Glomerular visceral epithelial cell (primary cell): ENCODE measurements at regions not wholly inside any gene's neighbourhood (a gene's known extent, or its start where the extent isn't known, plus 50 kb on each side); places are given as distances from the start of the nearest gene placed in this dataset.
A peak's percentile ranks its signal among the peaks of the same experiment; 100 is the strongest.
"Not testable (repeated sequence)": the region's sequence is repeated elsewhere in the genome, so short reads cannot be mapped to it uniquely, and the experiment has no call there.

Source experiments
- DNase-seq: peaks from one replicate; pipeline ENCODE4 v3.0.0-alpha.2; 2016; ENCODE audit errors: extremely low spot score

DNA sequence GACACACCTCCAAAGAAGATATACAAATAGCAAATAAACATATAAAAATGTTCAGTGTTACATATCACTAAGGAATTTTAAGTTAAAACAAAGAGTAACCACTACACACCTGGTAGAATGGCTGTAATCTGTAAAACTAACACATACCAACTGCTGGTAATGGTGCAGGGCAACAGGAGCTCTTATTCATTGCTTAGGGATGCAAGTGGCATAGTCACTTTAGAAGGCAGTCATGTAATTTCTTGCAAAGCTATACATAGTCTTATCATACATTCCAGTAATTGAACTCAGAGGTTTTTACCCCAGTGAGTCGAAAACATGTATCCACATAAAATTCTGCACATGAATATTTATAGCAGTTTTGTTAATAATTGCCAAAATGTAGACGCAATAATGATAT lies 906.8 kb upstream of the CITED2 start:
- DNase-seq: no peak

DNA sequence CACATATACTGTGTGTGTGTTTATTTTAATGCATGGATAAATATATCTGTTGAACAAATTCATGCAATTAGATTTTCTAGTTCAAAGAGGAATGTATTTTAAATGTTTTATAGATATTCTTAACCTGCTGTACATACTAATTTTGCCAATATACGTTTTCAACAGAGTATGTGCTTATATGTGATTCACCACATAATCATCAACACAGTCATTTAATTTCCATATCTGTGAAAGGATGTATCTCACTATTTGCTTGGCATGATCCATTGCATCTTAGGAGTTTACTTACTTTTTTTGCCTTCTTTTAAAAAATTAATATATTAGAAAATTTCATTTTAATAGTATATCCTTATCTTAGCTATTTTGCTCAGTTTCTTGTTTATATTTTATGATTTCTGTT lies 902.3 kb upstream of the CITED2 start:
- no peak for DNase-seq

DNA sequence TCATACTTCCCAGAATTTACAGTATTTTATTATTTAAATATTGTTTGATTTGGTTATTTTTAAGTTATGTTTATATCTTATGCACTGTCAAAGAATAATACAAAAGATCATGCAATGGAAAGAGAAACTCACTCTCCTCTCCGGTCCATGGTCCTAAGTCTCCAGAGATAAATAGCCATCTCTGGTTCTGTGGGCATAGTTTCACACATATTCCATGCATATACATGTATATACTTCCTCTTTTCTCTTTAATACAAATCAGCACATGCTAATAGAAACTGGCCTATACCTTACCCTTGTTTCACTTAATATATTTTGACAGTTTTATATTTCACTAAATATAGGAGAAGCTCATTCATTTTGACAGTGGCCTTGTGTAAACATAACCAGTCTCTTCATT lies 901.7 kb upstream of the CITED2 start:
- no peak for DNase-seq

DNA sequence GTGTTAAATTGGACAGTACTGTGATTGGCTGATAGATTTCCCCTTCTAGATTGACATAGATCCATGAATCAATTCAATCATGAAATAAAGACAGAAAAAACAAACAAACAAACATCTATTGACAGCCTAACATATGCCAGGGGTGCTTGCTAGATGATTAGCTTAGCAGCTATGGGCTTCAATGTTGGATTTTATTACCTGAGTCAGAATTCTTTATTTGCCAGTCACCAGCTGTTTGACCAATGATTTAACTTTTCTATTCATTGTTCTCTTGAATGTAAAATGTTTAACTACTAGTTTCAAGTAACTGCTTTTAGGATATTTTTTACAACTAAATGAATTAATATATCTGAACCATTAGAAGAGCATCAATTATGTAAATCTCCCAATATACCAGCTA lies 901.3 kb upstream of the CITED2 start:
- DNase-seq: no peak

DNA sequence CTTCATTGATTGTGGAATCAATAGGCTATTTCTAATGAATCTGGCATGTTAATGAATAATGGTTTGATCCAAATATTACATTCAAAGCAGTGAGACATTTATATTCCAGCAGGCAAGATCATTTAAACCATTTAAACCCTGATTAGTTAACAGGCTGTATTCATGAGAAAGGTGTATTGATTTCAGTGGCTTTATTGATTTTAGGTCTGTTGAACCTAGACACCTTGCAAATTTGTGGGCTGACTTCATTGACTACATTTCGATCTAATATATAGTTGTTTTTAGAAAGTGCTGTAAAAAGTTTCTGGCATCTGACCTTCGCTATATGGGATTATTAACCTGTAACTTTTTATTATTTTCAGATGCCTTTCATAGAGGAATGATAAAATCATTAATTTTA lies 900.1 kb upstream of the CITED2 start:
- no peak for DNase-seq

DNA sequence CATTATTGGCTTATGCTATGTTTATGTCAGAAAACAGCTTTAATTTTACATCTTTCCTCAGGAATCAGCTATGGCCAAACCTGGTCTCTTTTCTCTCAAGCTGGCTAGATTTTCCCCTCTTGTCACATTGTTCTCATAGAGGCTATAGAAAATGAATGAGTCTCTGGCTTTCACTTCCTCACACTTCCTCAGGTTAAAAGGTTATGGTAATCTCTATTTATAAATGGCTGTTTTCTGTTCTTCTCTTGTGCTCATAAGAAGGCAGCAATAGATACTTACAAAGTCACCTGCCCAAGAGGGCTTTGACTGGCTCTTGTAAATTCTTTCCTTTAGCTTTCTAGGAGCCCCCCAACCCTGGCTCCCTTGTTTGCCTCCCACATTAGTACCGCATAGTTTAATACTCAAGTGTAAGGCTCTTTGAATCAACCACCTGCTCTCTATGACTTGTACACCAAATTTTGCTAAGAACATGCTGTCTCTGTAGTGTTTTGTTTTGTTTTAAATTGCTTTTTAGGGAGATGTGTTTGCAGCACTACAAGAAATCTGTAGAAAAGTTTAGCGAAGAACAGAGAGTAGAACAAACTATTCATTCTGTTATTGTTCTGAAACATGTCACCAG lies 897.4 kb upstream of the CITED2 start:
- no peak for DNase-seq

DNA sequence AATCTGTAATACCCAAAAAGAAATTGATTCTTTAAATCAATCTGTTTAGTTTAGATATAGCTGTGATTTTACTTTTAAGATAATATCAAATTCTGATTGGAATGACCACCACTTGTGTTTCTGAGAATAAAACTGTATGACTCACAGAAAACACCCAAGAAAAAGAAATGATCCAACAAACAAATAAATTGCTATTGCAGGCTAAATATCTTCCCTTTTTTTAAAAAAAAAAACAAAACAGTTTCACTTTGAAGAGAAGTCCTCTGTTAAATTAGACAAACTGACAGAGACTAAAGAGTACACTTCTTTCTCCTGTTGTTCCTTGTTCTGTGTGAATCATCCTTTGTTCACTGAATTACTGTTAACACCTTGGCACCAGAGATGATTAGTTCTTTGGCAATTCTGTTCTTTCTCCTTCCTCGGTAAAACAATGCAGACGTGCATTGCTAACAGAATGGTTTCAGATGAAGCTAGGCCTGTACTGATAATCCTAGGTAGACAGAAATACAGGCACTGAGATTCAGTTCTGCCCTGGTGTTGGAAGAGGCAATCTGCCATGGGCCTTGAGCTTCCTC lies 895.2 kb upstream of the CITED2 start:
- DNase-seq: peak; percentile 3

DNA sequence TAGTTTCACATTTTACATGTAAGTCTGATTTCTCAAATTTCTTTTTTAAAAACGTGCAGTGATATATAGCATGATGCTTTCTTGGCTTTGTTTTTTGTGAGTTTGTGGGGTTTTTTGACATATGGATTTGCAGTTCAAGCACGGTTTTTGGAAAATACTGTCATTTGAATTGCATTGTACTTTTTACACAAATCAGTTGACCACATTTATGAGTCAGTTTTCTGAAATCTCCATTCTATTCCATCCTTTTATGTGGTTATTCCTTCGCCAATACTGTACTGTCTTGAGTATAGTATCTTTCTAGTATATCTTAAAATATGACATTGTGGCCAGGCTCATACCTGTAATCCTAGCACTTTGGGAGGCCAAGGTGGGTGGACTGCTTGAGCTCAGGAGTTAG lies 890.0 kb upstream of the CITED2 start:
- no peak for DNase-seq

DNA sequence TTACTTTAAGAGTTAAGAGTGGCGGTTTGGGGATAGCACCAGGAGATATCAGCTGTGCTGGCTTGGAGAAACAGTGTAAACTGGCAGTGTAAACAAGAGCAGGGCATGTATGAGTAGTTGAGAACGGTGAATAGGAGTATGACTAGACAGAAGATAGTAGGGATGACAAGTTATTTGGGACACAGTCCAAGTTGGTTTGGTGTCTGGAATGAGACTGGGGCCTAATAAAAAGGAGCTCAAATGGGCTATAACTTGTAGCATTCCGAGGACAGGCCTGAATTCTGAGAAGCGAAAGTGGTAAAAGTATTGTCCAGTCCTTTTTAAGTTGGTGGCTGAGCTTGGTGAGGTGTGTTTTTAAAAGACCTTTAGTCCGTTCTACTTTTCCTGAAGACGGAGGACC lies 883.9 kb upstream of the CITED2 start:
- not testable (repeated sequence) for DNase-seq

DNA sequence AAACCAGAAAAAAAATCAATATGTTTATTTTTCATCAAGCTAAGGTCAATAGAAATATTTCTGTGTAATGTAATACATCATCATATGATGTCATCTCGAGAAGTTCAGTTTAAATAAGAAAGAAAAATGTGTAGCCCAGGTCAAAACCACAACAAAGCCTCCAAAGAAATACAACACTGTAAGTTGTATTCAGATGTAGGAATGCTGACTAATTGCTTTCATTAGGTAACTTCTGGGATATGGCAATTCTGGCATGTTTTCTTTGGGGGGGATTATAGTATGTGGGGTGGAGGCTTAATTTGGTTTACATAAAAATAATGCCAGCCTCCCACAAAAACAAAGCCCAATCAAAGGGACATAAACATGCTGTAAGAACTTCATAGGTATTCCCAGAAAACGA lies 881.8 kb upstream of the CITED2 start:
- DNase-seq: no peak

DNA sequence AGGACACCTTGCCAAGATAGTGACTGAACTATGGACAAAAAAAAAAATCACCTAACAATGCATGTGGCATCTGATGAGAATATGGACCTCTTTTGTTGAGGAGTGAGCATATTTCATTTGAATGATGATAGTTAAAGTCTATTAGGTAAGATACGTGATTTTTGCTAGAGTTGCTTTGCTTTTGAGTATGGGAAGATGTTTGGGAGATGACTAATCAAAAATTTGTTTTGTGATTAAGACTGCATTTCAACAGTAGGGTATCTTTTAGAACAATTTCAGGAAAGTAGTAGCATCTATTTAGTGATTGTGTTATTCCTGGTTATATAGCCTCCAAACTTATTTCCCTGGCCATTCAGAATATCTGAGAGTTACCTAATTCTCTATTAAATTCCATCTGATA lies 878.6 kb upstream of the CITED2 start:
- DNase-seq: no peak

DNA sequence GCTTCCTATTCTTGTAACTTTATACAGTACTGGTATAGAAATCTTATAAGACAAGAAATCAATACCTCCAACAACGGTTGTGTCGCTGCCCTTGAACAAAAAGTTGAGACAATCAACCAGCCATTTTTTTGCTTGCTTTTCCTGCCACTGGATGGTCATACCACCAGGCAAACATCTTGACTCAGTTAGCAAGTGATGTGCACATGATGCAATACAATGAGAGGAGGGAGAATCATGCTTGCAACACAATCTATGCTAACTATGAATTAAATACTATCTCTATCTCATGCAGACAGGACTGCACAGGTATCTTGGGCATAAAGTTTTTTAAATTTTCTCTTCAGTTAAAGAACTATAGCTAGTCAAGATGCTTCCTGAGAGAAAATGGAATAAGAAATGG lies 877.7 kb upstream of the CITED2 start:
- no peak for DNase-seq

DNA sequence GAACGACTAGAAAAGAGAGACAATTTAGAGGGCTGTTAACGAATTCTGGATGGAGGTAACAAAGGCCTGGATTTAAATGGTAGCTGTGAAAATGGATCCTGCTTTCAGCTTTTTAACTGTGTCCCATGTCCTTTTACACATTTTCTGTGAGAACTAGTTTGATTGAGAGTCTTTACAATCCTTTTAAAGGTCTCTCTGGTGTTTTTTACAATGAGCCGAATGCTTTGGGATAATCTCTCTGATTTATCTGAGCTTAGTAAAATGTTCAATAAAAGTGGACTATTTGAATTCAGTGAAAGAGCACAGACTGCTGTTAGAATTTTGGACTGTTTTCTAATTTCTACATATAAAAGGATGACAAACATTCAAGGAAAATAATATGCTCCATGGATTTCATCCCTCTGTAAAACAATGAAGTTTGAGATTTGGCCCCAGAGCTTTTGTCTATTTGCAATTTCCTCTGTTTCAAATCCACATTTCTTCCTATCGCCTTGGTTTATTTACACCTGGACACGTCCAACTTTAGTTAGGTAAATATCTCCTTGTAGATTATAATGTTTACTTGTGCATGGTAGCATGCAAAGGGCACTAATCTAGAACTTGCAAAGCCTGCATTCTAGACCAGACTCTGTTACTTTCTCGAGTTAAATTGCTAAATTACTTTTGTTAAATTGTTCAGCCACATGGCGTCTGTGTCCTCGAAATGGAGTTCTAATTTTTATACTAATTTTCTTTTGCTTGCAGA lies 871.0 kb upstream of the CITED2 start:
- no peak for DNase-seq

DNA sequence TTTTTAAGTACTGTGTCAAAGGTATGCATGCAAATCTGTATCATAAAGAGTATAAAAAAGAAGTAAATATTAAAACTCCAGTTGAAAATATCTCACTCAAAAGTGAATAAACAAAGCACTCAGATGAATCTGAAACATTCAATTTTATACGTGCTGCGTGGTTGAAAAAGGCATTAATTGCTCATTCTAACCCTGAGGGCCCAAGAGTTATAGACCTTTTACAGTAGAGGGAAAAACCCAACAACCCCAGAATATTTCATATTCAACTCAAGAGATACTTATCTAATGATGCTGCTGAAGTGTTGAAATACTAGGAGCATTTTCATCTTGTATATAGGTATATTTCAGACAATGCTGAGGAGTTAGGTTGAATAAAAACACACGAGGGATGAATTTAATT lies 862.8 kb upstream of the CITED2 start:
- DNase-seq: no peak

DNA sequence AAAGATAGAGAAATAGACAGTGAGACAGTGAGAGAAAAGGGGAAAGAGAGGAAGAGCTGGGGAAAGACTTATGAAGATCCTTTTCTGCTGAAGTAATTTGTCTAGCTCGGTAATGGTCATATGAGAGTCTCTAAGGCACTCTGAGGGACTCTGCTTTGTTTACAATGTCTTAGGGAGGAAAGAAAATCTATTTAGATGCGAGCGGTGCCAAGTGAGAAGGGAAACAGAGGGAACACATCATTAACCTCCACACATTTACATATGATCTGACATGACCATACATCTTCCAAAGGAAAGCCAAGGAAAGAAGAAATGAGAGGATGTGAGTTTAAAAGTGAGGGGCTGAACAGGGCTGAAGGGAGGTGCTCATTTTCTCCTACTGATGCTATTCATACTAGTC lies 862.3 kb upstream of the CITED2 start:
- DNase-seq: no peak

DNA sequence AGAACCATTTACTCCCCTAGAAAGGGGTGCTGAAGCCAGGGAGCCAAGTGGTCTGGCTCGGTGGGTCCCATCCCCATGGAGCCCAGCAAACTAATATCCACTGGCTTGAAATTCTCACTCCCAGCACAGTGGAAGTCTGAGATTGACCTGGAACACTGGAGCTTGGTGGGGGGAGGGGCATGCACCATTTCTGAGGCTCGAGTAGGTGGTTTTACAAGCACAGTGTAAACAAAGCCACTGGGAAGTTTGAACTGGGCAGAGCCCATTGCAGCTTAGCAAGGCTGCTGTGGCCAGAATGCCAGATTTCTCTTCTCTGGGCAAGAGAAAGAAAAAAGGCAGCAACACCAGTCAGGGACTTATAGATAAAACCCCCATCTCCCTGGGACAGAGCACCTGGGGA lies 855.8 kb upstream of the CITED2 start:
- no peak for DNase-seq

DNA sequence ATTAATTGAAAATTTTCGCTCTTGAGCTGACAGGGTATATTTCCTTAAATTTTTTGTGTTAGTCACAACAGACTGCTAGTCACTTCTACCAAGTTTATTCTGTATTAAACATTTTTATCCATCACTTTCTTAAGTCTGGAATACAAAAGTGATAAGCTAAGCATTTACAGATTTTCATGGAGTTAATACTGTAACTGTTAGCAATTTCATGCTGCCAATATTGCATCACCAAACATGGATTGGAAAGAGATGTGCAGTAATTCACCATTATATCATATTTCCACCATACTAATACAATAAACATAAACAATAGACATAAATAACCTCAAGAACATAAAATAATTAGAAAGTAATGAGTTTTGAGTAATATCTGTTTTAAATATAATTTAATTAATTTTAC lies 854.0 kb upstream of the CITED2 start:
- DNase-seq: no peak

DNA sequence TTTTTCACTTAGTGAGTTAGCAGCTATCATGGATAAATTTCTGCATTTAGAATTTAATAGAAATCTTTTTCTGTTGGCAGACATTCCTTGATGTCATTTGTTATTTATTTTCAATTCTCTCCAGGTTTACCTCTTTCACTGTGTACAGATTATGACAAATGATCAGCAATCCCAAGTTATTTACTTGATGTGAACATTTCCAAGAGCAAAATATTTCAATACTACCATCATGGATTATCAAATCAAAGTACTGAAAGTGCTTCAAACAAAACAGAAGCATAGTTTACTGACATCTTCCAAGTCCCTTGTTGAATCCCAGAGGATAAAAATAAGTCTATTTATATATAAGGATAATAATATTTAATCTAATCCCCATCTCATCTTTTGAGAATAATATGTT lies 852.2 kb upstream of the CITED2 start:
- no peak for DNase-seq

DNA sequence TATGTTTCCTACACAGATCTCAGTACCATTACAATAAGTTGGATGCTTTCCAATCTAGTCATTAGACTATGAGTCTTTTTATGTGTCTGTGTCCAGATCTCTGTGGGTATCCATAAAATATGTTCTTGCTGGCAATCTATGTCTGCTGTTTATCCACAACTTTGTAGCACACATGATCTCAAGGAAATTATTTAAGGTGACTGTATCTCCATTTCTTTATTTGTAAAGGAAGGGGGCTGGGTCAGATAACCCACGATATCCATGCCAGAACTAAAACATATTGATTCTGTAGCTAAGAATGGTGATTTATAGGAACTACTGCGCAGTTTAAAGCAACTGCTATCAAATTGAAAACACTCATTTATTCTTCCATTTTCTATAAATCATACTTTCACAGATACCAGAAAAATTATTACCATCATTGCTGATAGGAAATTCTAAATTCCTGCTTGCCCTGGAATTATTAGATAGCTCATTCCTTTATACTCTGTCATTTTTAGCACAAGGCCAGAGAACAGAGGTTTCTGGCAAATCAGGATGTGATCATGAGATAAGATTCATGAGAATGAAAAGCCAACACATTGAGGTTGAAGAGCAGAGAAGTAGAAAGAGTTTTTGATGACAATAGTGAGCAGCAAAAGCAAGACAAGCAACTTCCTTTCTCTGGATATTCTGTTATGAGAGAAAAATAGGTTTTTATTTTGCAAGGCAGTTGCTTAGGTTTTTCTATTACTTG lies 851.4 kb upstream of the CITED2 start:
- DNase-seq: no peak

DNA sequence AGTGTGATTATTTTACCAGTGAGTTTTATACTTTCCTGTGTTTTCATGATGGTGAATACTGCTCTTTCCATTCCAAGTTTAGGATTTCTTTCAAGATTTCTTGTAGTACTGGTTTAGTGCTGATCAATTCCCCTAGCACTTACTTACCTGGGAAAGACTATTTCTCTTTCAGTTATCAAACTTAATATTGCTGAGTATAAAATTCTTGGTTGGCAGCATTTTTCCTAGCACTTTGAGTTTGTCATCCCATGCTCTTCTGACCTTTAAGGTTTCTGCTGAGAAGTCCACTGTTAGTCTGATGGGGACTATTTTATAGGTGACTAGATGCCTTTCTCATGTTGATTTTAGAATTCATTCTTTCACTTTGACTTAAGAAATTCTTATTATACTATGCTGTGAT lies 842.8 kb upstream of the CITED2 start:
- no peak for DNase-seq

DNA sequence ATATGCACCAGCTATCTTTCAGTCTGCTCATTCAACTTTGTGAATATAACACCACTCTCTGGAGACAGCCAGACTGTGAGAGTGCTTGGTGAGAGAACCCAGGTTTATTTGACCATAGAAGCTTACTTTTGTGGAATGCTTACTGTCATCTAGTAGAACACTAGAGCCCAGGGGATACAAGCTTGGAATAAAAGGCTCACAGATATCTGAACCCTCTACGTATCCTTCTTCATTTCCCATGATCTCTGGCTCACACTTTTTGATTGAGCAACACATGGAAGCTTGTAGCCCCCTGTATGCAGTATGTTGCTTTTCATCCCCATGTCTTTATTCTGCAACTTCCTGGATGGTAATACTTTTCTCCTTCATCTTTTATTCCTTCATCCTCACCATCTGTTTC lies 835.3 kb upstream of the CITED2 start:
- no peak for DNase-seq

DNA sequence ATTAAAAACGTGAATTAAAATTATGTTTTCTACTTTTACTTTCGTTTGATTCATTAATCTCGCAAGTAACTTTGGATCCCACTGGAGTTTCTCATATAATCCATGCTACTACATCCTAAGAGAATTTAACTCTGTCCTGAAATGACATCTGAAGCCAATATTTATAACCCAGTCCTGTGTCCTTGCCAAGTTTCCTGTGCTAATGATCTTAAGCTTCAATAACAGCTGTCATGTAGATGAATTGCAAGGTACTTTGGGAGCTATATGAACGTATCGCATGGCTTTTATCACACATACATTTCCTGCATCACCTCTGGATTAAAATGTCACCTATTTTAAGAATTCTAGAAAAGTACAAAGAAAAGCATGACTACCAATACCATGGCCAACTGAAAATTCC lies 833.8 kb upstream of the CITED2 start:
- DNase-seq: no peak
